PC-3 (cell line): ENCODE measurements at regions not wholly inside any gene's neighbourhood (a gene's known extent, or its start where the extent isn't known, plus 50 kb on each side); places are given as distances from the start of the nearest gene placed in this dataset.

Experiments
- EZH2 ChIP-seq: fragments of 300-600 bp; sonication (generic); IDR thresholded peaks from one replicate; pipeline ENCODE4 v1.6.1; 2017; ENCODE audit warnings: antibody characterized with exemption, mild to moderate bottlenecking, low read length; ENCODE audit not compliant: unreplicated experiment
- EZH2phosphoT487 ChIP-seq: fragments of 300-600 bp; sonication (generic); IDR thresholded peaks from 2 replicates; pipeline ENCODE4 v1.6.1; 2018; ENCODE audit warnings: mild to moderate bottlenecking, antibody characterized with exemption, low read length, borderline replicate concordance
- TF ChIP-seq, protein P1 (sequence below): fragments of 300-600 bp; sonication (generic); conservative IDR thresholded peaks from 2 replicates; pipeline ENCODE4 v1.5.1; 2017; ENCODE audit warnings: antibody characterized with exemption, low read depth, mild to moderate bottlenecking, low read length

GRCh38 chr1:82731216-82731615 is 930.5 kb downstream of the ADGRL2 start:
- TF ChIP-seq, protein P1, sequence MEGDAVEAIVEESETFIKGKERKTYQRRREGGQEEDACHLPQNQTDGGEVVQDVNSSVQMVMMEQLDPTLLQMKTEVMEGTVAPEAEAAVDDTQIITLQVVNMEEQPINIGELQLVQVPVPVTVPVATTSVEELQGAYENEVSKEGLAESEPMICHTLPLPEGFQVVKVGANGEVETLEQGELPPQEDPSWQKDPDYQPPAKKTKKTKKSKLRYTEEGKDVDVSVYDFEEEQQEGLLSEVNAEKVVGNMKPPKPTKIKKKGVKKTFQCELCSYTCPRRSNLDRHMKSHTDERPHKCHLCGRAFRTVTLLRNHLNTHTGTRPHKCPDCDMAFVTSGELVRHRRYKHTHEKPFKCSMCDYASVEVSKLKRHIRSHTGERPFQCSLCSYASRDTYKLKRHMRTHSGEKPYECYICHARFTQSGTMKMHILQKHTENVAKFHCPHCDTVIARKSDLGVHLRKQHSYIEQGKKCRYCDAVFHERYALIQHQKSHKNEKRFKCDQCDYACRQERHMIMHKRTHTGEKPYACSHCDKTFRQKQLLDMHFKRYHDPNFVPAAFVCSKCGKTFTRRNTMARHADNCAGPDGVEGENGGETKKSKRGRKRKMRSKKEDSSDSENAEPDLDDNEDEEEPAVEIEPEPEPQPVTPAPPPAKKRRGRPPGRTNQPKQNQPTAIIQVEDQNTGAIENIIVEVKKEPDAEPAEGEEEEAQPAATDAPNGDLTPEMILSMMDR, result no peak
- no peak for TF ChIP-seq EZH2
- TF ChIP-seq EZH2phosphoT487, result no peak
